ENCODE measurements at regions not wholly inside any gene's neighbourhood (a gene's known extent, or its start where the extent isn't known, plus 50 kb on each side); places are given as distances from the start of the nearest gene placed in this dataset.

DNA sequence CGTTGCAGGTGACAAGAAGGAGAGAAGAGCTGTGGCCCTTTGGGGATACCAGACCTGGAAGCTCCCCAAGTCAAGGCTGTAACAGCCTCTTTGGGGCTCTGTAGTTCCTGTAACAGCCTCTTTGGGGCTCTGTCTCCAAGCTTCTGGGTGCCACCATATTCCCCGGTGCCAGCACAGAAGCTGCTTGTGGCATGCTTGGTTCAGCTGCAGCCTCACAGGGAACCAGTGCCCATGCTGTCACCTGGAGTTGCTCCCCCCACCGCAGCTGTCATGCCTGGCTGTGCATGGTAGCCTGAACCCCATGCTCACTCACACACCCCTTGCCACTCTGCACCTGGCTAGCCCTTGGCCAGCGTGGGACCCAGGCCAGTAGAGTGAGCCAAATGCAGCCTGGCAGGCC, 109.1 kb downstream of the ELAPOR2 start:
- TF ChIP-seq, protein P1, sequence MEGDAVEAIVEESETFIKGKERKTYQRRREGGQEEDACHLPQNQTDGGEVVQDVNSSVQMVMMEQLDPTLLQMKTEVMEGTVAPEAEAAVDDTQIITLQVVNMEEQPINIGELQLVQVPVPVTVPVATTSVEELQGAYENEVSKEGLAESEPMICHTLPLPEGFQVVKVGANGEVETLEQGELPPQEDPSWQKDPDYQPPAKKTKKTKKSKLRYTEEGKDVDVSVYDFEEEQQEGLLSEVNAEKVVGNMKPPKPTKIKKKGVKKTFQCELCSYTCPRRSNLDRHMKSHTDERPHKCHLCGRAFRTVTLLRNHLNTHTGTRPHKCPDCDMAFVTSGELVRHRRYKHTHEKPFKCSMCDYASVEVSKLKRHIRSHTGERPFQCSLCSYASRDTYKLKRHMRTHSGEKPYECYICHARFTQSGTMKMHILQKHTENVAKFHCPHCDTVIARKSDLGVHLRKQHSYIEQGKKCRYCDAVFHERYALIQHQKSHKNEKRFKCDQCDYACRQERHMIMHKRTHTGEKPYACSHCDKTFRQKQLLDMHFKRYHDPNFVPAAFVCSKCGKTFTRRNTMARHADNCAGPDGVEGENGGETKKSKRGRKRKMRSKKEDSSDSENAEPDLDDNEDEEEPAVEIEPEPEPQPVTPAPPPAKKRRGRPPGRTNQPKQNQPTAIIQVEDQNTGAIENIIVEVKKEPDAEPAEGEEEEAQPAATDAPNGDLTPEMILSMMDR (IDR thresholded peaks at IDR 0.05) = no peak
- TF ChIP-seq POLR2A (IDR thresholded peaks at IDR 0.05) = no peak

All from heart left ventricle (tissue), 13 donors.